Activated CD4-positive, CD25-positive, alpha-beta regulatory T cell (primary cell): ENCODE measurements at regions not wholly inside any gene's neighbourhood (a gene's known extent, or its start where the extent isn't known, plus 50 kb on each side); places are given as distances from the start of the nearest gene placed in this dataset.
"Not testable (repeated sequence)": the region's sequence is repeated elsewhere in the genome, so short reads cannot be mapped to it uniquely, and the experiment has no call there.

ENCODE experiments used
- DNase-seq, 4 experiments: peaks; one replicate each; lab custom pipeline; 2025; lab: John Stamatoyannopoulos, UW

GRCh38 chr5:28648108-28648507, 1609.7 kb upstream of the CDH9 start:
- DNase-seq: no peak

GRCh38 chr5:28632607-28633006, 1594.2 kb upstream of the CDH9 start:
- DNase-seq: no peak

- no peak for DNase-seq
These were observed 1565.5 kb upstream of the CDH9 start for GRCh38 chr5:28603869-28604268.

- DNase-seq: no peak
These were observed 1564.0 kb upstream of the CDH9 start for GRCh38 chr5:28602429-28602828.

- not testable (repeated sequence) for DNase-seq
These were observed 1558.3 kb upstream of the CDH9 start for GRCh38 chr5:28596707-28597106.

GRCh38 chr5:28580616-28581015, 1542.2 kb upstream of the CDH9 start:
- DNase-seq: no peak

GRCh38 chr5:28576022-28576421, 1537.6 kb upstream of the CDH9 start:
- DNase-seq: no peak

- no peak for DNase-seq
These were observed 1537.0 kb upstream of the CDH9 start for GRCh38 chr5:28575368-28575767.

- DNase-seq: no peak
These were observed 1536.2 kb upstream of the CDH9 start for GRCh38 chr5:28574606-28575005.

GRCh38 chr5:28567048-28567447, 1528.7 kb upstream of the CDH9 start:
- DNase-seq: no peak

- no peak for DNase-seq
These were observed 1523.1 kb upstream of the CDH9 start for GRCh38 chr5:28561522-28561921.

GRCh38 chr5:28558196-28558595, 1519.8 kb upstream of the CDH9 start:
- no peak for DNase-seq

GRCh38 chr5:28557114-28557513, 1518.7 kb upstream of the CDH9 start:
- no peak for DNase-seq

- DNase-seq: no peak
These were observed 1511.2 kb upstream of the CDH9 start for GRCh38 chr5:28549588-28549987.

- DNase-seq: no peak
These were observed 1510.5 kb upstream of the CDH9 start for GRCh38 chr5:28548856-28549255.

GRCh38 chr5:28544501-28544900, 1506.1 kb upstream of the CDH9 start:
- DNase-seq: no peak

- no peak for DNase-seq
These were observed 1505.2 kb upstream of the CDH9 start for GRCh38 chr5:28543473-28544098.

GRCh38 chr5:28542987-28543386, 1504.6 kb upstream of the CDH9 start:
- DNase-seq: no peak

GRCh38 chr5:28523888-28524635, 1485.7 kb upstream of the CDH9 start:
- no peak for DNase-seq

- DNase-seq: no peak
These were observed 1485.0 kb upstream of the CDH9 start for GRCh38 chr5:28523416-28523815.

GRCh38 chr5:28517691-28518090, 1479.3 kb upstream of the CDH9 start:
- DNase-seq: no peak

GRCh38 chr5:28516722-28517121, 1478.3 kb upstream of the CDH9 start:
- DNase-seq: no peak

- no peak for DNase-seq
These were observed 1474.3 kb upstream of the CDH9 start for GRCh38 chr5:28512648-28513047.

- DNase-seq: no peak
These were observed 1466.7 kb upstream of the CDH9 start for GRCh38 chr5:28505121-28505520.
